CD4-positive, alpha-beta T cell treated with Interleukin-6 for 4 hours (primary cell): ENCODE measurements at regions not wholly inside any gene's neighbourhood (a gene's known extent, or its start where the extent isn't known, plus 50 kb on each side); places are given as distances from the start of the nearest gene placed in this dataset.

ENCODE experiments used
- DNase-seq: peaks from one replicate; pipeline ENCODE4 v3.0.0-alpha.2; 2020; ENCODE audit warnings: mixed read lengths

GRCh38 chr5:53418826-53419658 is 61.4 kb upstream of the FST start:
- DNase-seq = no peak

GRCh38 chr5:53422539-53422938 is 57.9 kb upstream of the FST start:
- DNase-seq = no peak

GRCh38 chr5:53423724-53424123 is 56.7 kb upstream of the FST start:
- DNase-seq = no peak

GRCh38 chr5:53424686-53425615 is 55.5 kb upstream of the FST start:
- DNase-seq = no peak

- peak; percentile 3 for DNase-seq
Measured at GRCh38 chr5:53425687-53426511, 54.5 kb upstream of the FST start.

- no peak for DNase-seq
Measured at GRCh38 chr5:53426512-53426830, 54.0 kb upstream of the FST start.

GRCh38 chr5:53426878-53427277 is 53.6 kb upstream of the FST start:
- no peak for DNase-seq

- no peak for DNase-seq
Measured at GRCh38 chr5:53427965-53428364, 52.5 kb upstream of the FST start.

GRCh38 chr5:53429706-53430105 is 50.7 kb upstream of the FST start:
- DNase-seq = no peak

- DNase-seq = no peak
Measured at GRCh38 chr5:53430618-53431252, 49.7 kb upstream of the FST start.
